GM08714 (cell line): ENCODE measurements at regions not wholly inside any gene's neighbourhood (a gene's known extent, or its start where the extent isn't known, plus 50 kb on each side); places are given as distances from the start of the nearest gene placed in this dataset.
A peak's percentile ranks its signal among the peaks of the same experiment; 100 is the strongest.

Experiments
- H3K4me3 ChIP-seq: fragments of 200-500 bp; sonication (Bioruptor generic); 2 replicates; pipeline ENCODE4 v1.5.1; 2014; ENCODE audit warnings: mild to moderate bottlenecking, low read length, inconsistent platforms
- ZNF274 ChIP-seq: IDR thresholded peaks from 2 replicates; pipeline ENCODE4 v1.6.1; 2012; ENCODE audit warnings: mild to moderate bottlenecking, low read depth, low read length

DNA sequence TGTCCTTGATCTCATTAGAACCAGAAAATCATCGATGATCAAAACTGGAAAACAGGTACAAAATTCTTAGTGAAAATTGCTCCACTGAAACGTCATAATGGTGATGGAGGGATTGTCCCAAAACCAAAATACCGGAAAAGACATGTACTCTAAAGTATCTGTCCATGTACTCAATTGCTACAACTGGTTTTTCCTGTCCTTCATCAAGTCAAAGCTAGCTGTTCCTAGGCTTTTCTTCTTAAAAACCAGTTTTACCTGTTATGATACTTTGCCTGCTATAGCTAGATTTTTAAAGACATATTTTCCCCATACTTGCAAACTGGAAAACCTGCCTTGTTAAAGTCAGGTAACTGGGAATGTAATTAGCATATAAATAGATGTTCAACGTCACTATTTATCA is 50.5 kb upstream of the LRRC1 start:
- TF ChIP-seq ZNF274, result no peak

GRCh38 chr6:53741034-53741823 is 53.6 kb upstream of the LRRC1 start:
- TF ChIP-seq ZNF274, result no peak
- H3K4me3 ChIP-seq, result no peak overlapping the region

More for the DNA sequence above, 50.5 kb upstream of the LRRC1 start:
- no peak overlapping the region for H3K4me3 ChIP-seq

GRCh38 chr6:53737746-53738145 is 57.1 kb upstream of the LRRC1 start:
- no peak for TF ChIP-seq ZNF274

DNA sequence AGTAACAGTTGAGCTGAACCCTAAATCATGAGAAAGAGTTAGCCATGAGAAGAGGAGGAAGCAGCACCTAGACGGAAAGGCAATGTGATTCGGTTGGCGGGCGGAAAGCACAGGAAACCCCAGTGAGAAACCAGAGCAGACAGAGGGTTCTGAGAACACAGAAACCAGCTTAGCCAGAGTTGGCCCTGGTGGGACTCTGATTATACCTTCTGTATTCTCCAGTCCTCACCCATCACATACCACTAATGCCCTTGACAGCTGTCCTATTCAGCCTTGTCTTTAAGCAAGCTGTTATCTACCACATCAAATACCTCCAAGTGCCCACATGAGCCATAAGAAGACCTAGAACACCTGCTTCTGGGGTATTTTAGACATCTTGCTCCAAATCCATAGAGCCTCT is 58.9 kb upstream of the LRRC1 start:
- no peak overlapping the region for H3K4me3 ChIP-seq
- TF ChIP-seq ZNF274, result no peak

More at GRCh38 chr6:53737746-53738145, 57.1 kb upstream of the LRRC1 start:
- no peak overlapping the region for H3K4me3 ChIP-seq

- no peak for TF ChIP-seq ZNF274
- H3K4me3 ChIP-seq, result peak overlapping the region; percentile 23; the same call in 1 of the 2 replicates
Observed at GRCh38 chr6:53734473-53735299, 60.1 kb upstream of the LRRC1 start.

- no peak for TF ChIP-seq ZNF274
- H3K4me3 ChIP-seq, result no peak overlapping the region
Observed at GRCh38 chr6:53731866-53732636, 62.8 kb upstream of the LRRC1 start.

DNA sequence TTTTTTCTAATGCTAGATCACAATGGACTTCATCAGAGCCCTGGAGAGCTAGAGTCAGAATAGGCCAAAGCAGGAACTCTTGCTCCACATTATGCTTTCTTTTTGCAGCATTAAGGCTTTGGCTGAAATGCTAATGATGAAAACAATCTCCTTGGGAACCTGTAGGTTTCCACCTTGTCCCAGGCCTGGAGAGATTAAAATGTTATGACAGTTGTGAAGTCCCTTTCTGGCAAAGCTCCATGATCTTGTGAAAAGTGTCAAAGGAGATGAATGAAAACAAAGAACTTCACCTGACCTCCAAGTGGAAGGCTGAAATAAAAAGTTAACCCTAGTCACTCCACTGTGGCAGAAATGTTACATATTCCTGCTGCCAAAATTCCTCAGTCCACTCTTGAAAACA is 64.0 kb upstream of the LRRC1 start:
- TF ChIP-seq ZNF274, result no peak
- H3K4me3 ChIP-seq, result no peak overlapping the region

GRCh38 chr6:53728570-53729194 is 63.1 kb upstream of the KLHL31 start:
- no peak for TF ChIP-seq ZNF274
- H3K4me3 ChIP-seq, result no peak overlapping the region

DNA sequence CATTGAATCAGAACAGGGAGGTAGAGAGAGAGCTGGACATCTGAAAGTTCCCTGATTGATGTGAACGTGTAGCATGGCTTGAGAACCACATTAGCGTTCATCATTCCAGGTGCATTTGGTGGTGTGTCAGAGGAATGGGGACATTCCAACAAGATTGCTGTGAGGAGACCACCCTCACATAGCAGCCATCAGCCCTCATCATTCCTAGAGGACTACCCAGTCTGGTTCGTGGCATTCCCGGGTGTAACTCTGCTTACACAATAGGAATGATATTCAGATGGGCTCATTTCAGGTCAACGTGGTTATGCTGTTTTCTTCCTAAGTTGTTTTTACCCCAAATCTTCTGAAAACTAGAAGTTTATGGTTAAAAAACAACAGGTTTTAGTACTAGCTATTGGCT is 62.2 kb upstream of the KLHL31 start:
- TF ChIP-seq ZNF274, result no peak
- H3K4me3 ChIP-seq, result no peak overlapping the region

- H3K4me3 ChIP-seq, result no peak overlapping the region
- TF ChIP-seq ZNF274, result no peak
Observed at GRCh38 chr6:53725791-53726575, 60.4 kb upstream of the KLHL31 start.

- H3K4me3 ChIP-seq, result no peak overlapping the region
- TF ChIP-seq ZNF274, result no peak
Observed at GRCh38 chr6:53724501-53724900, 58.9 kb upstream of the KLHL31 start.

- H3K4me3 ChIP-seq, result no peak overlapping the region
- TF ChIP-seq ZNF274, result no peak
Observed at GRCh38 chr6:53723331-53723730, 57.8 kb upstream of the KLHL31 start.

GRCh38 chr6:53721766-53722165 is 56.2 kb upstream of the KLHL31 start:
- no peak overlapping the region for H3K4me3 ChIP-seq
- no peak for TF ChIP-seq ZNF274
